ENCODE measurements at regions not wholly inside any gene's neighbourhood (a gene's known extent, or its start where the extent isn't known, plus 50 kb on each side); places are given as distances from the start of the nearest gene placed in this dataset.

DNA sequence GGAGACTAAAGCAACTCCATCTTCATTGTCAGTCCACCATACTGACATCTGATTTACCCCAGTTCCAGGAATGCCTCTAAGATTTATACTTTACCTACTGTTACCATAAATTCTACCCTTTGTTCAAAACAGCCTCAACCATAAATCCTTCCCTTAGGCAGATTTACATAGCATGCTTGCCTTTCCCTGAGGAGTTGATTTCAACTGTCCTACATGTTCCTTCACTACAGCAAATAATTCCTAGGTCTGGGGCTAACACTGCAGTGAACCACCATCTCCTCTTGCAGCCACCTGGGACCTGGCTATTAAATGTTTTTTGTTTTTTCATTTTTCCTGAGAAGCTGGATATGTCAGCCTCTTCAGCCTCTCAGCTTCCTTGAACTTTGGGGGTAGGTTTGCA lies 166.9 kb upstream of the PDE4D start:
- no peak for TF ChIP-seq RCOR1 (IDR thresholded peaks at IDR 0.05; ENCODE audit: insufficient replicate concordance, low read length)
- TF ChIP-seq RFX5 (IDR thresholded peaks at IDR 0.05; ENCODE audit: low read depth, low read length) = no peak
